HEK293 (cell line): ENCODE measurements at regions not wholly inside any gene's neighbourhood (a gene's known extent, or its start where the extent isn't known, plus 50 kb on each side); places are given as distances from the start of the nearest gene placed in this dataset.

ENCODE experiments used
- CTCF ChIP-seq: fragments of 450-650 bp; formaldehyde crosslinking; IDR thresholded peaks from 2 replicates; pipeline ENCODE4 v1.5.1; 2016; ENCODE audit warnings: missing biosample characterization, missing genetic modification characterization
- TSHZ1 ChIP-seq: fragments of 450-650 bp; formaldehyde crosslinking; IDR thresholded peaks from 2 replicates; pipeline ENCODE4 v1.5.1; 2016; ENCODE audit warnings: missing biosample characterization, missing genetic modification characterization, borderline replicate concordance

DNA sequence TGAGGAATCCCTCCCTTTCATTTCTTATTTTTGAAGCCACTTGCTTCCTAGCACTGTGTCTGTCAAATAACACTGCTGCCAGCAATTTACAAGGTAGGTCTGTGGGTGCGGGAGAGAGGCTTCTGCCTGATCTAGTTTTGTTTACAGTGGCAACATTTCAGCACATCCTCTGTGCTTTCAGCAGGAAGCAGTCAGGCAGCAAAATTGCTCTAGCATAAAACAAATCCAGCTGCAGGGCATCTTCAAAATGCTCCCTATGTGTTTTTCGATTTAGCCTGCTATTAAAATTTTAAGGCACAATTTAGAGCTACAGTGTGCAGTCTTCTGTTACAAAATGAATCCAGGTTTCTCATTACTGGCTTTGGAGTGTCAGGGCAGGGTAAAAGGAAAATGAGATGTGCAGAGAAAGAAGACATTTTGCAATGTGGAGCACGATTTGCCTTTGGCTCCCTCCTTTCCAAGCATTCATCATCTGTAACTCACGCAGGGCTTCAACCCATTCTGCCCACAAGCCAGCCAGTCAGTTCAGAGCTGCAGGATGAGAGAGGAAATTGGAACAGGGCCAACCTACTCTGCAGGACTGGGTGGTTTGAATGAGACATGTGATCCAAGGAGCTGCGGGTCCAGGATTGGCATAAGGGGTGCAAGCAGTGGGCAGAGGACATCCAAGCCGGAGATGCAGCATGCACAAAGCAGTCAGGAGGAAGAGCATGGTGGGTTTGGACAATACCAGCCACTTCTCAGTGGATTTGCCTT, 143.4 kb upstream of the APC start:
- TF ChIP-seq CTCF (tag by site-specific recombination) (no peak), TSHZ1 (tag by site-specific recombination) (no peak)
